Inferior parietal cortex (tissue), 1 donor: ENCODE measurements at regions not wholly inside any gene's neighbourhood (a gene's known extent, or its start where the extent isn't known, plus 50 kb on each side); places are given as distances from the start of the nearest gene placed in this dataset.
"Not testable (repeated sequence)": the region's sequence is repeated elsewhere in the genome, so short reads cannot be mapped to it uniquely, and the experiment has no call there.

ENCODE experiments used
- DNase-seq: peaks from one replicate; pipeline ENCODE4 v3.0.0-alpha.2; 2016; ENCODE audit errors: extremely low spot score

- DNase-seq: no peak
Observed at GRCh38 chr14:104249706-104250105, 111.3 kb downstream of the KIF26A start.

GRCh38 chr14:104250175-104250574, 111.8 kb downstream of the KIF26A start:
- no peak for DNase-seq

- DNase-seq: no peak
Observed at GRCh38 chr14:104252256-104253215, 114.1 kb downstream of the KIF26A start.

GRCh38 chr14:104253223-104253822, 114.9 kb downstream of the KIF26A start:
- no peak for DNase-seq

- DNase-seq: no peak
Observed at GRCh38 chr14:104253901-104254353, 115.5 kb downstream of the KIF26A start.

- no peak for DNase-seq
Observed at GRCh38 chr14:104254735-104255400, 116.5 kb downstream of the KIF26A start.

GRCh38 chr14:104256025-104256424, 117.6 kb downstream of the KIF26A start:
- no peak for DNase-seq

- DNase-seq: no peak
Observed at GRCh38 chr14:104262515-104263514, 124.4 kb downstream of the KIF26A start.

GRCh38 chr14:104263675-104264358, 125.4 kb downstream of the KIF26A start:
- DNase-seq: no peak

- DNase-seq: no peak
Observed at GRCh38 chr14:104264495-104265265, 126.3 kb downstream of the KIF26A start.

GRCh38 chr14:104265918-104266630, 127.7 kb downstream of the KIF26A start:
- DNase-seq: no peak

- no peak for DNase-seq
Observed at GRCh38 chr14:104266631-104267575, 128.5 kb downstream of the KIF26A start.

GRCh38 chr14:104267895-104268294, 129.5 kb downstream of the KIF26A start:
- DNase-seq: no peak

- no peak for DNase-seq
Observed at GRCh38 chr14:104268295-104268694, 129.9 kb downstream of the KIF26A start.

- no peak for DNase-seq
Observed at GRCh38 chr14:104268725-104269436, 130.5 kb downstream of the KIF26A start.

GRCh38 chr14:104269511-104270241, 131.3 kb downstream of the KIF26A start:
- DNase-seq: not testable (repeated sequence)

GRCh38 chr14:104271391-104271790, 133.0 kb downstream of the KIF26A start:
- DNase-seq: no peak
